Fibroblast of skin of scalp (primary cell): ENCODE measurements at regions not wholly inside any gene's neighbourhood (a gene's known extent, or its start where the extent isn't known, plus 50 kb on each side); places are given as distances from the start of the nearest gene placed in this dataset.

ENCODE experiments used
- DNase-seq: peaks from one replicate; pipeline ENCODE4 v3.0.0-alpha.2; 2013

DNA sequence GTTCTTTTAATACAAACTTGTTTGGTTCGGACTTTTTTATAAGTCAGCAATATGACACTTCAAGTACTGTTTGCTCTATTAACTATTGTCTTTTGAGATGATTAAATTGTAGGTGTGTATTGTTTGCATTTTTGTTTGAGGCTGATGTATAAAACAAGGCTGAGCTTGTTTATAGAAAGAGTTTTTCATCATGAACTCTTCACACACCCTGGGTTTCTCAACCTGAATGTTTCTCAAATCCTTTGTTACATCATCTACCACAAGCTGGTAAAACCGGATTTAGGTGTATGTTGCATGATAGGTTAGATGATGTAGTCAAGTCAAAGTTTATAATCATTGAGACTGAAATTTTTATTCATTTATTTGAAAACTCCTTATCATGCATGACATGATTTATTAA is 335.2 kb upstream of the LRATD1 start:
- DNase-seq: no peak

DNA sequence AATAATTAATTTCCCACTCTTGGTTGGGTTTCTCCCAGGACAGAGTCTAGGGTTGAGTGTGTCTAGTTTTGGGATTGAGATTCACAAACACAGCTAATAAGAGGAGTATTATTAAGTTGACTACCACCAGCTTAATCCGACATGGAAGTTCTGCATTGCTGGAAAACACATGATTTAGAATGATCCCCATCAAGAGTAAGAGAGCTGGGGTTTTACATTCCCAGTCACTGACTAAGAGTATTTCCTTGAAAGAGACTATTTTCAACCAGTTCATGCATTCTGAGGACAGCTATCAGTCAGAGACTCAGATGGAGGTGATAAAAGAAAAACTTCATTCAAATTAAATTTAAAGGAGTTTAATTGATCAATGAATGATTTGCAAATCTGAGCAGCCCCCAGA is 334.6 kb upstream of the LRATD1 start:
- no peak for DNase-seq

DNA sequence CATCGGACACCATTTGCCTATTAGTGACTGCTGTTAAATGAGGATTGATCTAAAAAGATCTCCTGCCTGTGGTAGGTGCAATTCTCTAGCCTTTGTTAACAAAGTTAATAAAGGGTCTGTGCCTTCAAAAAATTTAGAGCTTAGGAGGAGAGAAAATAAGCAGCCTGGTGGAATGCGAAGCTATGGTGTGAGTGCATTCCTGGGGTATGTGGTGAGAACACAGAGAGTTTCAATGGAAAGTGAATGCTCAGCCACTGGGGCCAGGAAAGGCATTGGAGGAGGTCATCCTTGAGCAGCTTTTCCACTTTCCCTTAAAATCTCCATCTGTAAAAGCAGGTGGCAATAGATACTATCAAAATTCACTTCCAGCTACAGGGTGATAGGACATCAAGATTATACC is 331.2 kb upstream of the LRATD1 start:
- DNase-seq: no peak

DNA sequence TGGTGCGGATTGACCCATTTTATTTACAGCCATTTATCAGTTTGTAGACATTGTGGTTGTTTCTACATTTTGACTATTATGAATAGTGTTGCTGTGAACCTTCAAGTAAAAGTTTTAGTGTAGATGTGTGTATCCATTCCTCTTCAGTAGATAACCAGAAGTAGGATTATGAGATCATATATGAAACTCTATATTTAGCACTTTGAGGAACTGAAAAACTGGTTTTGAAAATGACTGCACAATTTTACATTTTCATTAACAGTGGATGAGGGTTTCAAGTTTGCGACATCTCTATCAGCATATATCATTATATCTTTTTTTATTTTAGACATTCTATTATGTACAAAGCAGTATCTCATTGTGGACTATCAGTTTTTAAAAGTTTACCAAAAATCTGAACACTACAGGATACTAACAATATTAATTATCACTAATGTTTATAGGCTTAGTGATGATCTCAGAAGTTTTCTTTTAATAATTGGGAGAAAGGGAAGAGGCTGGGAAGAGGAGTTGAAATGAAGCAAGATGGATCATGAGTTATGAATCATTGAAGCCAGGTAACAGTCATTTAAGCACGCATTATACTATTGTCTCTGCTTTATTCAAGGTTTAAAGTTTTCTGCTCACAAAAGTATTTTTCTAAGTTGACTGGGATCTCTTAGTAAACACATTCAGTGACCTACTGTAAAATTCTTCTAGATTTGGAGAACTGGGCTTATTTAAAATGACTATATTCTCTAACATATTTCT is 329.0 kb upstream of the LRATD1 start:
- no peak for DNase-seq

DNA sequence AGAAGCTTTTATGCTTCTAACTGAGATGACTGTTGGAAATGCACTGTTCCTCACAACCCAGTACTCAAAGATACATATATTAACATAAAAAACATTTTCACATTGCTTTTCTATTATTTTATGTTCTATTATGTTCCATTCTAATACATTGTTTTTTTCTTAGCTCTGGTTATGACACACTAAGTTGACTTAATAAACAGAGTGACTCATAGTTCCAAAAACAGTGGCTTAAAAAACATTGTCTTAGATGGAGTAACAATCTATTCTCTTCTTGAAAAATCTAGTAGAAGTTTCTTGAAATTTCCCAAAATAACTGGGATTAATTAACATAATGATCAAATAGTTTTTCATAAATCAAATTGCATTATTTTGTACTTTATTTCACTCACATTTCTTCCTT is 328.2 kb upstream of the LRATD1 start:
- DNase-seq: no peak

DNA sequence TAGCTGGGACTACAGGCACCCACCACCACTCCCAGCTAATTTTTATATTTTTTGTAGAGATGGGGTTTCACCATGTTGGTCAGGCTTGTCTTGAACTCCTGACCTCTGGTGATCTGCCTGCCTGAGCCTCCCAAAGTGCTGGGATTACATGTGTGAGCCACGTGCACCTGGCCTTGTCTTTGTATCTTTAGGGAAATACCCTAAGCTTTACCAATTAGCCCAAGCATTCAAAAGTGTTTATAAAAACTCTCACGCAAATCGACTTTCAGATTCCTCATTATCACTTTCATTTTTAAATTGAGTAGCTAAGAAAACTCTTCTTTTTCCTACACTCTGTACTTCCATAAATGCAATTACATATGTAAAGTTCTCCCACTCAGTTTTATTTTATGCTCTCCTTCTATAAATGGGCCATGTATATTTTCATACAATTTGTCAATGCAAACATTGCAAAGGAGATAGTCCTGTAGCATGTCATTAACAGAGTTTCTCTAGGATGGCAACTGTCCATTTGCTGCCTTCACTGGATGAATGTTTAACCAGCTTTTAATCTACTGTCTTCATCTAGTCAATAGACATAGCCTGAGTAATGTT is 326.2 kb upstream of the LRATD1 start:
- DNase-seq: no peak

DNA sequence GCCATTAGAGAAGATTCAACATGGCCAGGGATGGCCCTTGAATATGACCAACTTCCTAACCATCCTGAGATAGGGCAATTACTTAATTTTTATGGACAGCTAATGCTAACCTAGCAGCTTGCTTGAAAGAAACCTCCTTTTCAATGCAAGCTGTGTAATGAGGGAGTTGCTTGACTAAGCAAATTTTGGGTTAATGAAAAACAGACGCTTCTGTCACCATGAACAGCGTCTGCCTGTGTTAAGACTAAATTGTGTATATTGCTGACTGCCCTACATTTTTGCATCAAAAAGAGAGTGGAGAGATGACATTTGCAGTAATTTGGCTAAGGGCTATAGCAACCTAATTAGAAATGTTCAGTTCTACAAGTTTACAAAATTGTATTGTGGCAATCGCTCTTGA is 319.2 kb upstream of the LRATD1 start:
- DNase-seq: no peak

DNA sequence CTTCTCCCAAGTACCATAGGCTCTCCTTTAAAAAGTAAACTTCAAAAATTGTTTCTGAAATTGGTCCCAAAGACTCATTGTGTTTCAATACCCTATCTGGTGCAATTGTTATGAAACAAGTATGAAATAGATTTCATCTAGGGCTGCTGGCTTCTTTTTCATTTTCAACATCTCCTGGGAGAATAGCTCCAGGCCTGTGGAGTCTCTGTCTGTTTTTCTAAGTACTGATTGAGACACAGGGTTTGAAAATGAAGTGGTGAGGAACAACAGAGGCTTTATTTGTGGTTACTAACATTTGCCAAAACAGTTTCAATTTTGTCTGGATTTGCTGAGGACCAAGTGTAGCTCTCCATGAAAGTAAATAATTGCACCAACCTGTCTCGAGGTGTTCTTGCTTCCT is 315.9 kb upstream of the LRATD1 start:
- DNase-seq: no peak

DNA sequence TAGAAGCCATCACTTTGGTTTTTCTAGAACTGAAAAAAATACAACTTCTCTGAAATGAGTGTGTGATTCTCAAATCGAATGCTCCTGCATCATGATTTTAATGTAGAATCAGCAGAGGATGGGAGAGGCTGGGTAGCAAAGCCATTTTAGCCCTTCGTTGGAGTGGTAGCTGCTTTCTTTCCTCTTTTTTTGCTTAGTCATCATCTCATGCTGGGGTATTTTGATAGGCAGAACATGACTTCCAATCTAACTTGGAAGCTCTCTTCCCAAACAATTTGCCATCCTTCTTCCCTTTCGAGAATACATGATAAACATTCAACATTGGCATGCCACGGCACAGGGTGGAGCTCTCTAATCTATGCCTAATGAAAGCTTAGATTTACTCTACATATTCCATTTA is 311.2 kb upstream of the LRATD1 start:
- no peak for DNase-seq

DNA sequence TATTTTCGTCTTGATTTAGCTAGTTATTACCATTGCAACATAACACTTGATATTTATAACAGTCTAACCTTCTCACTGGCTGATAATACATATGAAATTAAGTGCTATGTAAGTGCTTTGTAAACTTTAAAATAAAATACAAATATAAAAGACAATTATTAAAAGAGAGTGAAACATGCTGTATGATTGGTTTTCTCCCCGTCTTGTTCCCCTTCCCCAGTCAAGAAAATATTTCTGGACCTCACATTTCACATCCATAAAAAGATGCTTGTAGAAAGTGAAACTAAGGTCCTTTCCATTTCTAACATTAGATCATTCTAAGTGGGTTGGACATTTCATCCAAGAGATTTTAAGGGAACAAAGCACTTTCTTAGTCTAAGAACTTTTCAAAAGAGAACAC is 310.2 kb upstream of the LRATD1 start:
- no peak for DNase-seq

DNA sequence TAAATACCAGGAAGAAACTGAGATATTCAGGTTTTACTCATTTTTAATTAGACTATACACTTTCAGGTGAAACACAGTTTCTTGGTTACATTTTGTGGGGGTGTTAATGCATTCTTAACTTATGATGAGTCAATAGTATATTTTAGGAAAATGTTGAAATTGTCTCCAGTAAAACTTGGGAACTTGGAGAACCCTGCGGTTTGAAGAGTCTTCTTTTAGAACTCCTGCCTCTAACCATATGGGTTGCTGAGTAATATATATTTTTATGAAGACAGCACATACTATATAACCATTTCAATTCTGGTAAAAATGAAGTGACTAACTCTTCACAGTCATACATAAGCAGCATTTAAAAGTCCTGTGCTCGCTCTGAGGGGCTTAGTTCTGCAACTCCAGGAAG is 308.2 kb upstream of the LRATD1 start:
- DNase-seq: peak; percentile 2

DNA sequence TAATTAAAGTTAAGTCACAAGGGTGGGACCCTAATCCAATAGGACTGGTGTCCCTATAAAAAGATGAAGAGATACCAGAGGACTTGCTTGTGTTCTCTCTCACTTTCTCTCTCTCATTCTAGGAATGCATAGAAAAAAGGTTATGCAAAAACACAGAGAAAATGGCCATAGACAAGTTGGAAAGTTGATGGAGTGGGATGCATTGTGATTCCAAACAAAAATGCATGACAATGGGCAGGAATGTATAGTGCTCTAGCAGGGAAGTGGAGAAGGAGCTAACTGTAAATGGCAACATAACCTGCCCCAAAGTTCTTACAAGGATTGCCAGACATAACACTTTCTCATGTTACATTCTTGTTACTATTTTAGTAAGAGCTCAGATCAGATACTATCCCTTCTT is 301.6 kb upstream of the LRATD1 start:
- DNase-seq: no peak

DNA sequence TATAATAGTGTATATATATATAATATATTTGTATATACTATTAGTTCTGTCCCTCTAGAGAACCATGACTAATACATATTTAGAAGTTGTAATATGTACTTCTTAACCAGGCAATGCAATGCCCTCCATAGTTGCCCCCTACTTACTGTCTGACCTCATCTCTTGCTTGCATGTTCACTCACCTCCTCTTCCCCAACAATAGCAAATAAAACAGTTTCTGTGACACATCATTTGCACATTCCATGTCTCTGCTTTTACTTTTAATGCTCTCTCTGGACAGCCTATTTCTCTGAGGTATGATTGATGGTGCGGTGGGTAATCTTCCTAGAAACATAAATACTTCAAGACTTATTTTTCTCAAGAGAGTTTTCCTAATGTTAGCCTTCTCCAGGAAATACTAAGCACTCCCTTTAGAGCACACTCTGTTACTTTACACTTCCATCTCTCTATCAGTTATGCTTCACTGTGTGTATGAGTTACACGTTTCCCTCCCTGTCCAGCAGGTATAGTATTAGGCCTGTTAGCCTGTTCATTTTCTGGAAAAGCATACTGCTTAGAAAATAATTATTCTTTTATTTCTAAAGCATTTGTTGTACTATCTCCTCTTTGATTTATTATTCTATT is 295.6 kb upstream of the LRATD1 start:
- no peak for DNase-seq

DNA sequence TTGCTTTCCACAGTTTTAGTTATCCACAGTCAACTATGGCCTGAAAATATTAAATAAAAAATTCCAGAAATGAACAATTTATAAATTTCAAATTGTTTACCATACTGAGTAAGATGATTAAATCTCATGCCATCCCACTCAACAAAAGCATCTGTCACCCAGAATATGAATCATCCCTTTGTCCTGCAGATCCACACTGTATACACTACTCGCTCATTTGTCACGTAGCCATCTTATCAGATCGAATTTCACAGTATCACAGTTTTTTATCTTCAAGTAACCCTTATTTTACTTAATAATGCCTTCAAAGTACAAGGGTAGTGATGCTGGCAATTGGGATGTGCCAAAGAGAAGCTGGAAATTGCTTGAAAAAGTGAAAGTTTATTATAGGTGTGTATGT is 291.8 kb upstream of the LRATD1 start:
- no peak for DNase-seq

DNA sequence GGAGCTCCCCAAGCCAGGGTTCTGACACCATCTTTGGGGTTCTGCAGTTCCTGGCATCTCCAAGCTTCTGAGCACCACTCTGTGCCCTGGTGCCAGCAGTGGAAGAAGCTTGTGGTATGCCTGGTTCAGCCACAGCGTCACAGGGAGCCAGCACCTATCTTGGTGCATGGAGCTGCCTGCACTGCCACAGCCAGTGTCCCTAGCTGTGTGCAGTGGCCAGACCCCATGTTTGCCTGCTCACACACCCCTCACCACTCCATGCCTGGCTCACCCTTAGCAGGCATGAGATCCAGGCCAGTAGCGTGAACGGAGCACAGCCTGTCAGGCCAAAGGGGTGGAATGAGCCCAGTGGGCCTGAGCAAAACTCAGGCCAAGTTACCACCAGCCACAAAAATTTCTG is 290.2 kb upstream of the LRATD1 start:
- DNase-seq: no peak

DNA sequence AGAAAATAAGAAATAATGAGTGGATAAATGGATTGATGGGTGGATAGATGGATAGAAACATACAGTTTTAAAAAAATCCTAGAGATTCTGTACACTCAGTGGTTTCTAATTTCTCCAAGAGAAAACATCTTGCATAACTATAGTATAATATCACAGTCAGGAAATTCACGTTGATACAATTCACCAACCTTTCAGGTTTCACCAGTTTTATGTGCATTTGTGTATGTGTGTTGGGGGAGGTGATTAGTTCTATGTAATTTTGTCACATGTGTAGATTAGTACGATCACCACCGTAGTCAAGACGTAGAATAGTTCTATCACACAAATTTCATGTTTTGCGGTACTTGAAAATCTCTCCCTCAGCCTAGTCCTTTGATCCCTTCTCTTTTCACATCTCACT is 288.2 kb upstream of the LRATD1 start:
- DNase-seq: no peak

DNA sequence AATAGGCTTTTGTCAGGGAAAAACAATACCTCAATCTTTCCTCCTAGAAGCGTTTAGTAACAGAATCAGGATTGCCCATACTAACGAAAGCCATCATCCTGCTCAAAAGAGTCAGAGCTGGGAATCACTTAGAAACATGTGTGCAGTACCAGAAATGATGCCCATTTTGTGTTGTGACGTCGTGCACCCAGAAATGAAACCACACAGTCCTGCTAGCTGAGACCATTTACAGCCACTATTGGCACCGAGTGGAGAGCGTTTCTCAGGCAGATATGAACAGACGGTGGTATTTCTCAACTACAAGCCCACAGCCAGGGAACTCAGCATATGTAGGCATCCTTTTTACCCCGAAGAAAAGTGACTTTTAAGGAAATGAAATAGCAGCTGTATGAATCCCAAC is 284.3 kb upstream of the LRATD1 start:
- DNase-seq: no peak

DNA sequence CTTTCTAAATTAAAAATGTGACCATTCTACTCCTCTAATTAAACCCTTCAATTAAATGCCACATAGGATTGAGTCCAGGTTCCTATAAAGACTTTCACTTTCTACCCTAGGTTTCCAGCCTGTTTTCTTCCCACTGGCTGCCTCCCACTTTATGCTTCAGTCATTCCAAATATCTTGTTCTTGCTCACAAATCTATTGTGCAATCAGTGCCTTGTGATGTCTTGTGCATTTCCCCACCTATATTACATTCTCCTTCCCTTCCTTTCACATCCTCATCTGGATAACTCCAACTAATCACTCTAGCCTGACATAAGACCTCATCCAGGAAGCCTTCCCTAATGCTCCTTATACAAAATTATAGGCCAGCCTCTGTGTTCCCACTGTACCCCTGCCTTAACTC is 281.7 kb upstream of the LRATD1 start:
- no peak for DNase-seq

DNA sequence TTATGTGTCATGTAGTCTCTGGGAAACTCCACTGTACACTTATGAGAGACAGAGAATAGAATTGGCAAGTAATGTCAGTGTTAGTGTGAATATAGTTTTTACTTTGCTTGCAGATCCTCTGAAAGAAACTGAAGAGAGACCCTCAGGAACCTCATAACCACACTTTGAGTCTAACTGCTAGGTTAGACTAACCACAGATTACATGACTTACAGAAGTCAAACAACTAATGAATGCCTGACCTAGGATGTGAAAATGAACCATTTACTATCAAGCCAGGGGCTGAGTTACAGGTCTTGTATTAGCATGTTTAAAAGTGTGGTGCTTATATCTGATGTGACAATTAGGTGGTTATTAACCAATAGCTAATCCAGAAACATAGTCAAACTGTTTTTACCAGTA is 280.4 kb upstream of the LRATD1 start:
- DNase-seq: no peak

DNA sequence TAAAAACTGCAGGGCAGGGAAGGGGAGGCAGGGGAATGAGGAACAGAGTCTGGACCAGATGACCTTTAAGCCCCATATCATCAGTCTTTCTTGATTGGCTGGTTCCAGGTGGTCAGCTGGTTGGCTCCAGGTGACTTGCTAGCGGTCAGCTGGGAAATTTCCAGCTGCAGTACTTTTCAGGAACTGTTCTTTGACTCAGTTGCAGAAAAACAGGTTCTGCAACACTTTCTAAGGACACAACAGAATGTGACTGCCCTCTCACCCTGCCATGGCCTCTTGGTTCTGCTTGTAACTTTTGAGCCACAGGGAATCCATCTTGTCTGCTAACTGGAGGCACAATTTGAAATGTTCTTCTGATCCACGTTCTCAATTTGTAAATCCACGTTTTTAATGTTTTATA is 278.3 kb upstream of the LRATD1 start:
- DNase-seq: no peak

DNA sequence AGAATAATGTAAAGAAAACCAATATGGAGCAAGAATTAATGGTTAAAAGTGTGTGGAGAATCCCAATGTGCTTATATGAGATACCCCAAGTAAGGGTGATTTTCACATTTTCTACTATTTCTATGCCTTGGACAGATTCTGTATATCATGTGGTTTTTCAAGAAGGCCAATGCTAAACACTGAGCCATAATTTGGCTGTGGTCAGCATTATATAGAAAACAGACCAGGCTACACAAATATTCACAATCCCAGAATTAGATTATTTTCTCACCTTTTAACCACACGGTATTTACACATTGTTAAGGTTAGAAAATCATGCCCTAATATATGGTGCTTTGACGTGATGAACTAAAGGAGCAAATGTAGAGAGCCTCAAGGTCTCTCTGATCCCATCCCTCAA is 277.4 kb upstream of the LRATD1 start:
- DNase-seq: no peak

DNA sequence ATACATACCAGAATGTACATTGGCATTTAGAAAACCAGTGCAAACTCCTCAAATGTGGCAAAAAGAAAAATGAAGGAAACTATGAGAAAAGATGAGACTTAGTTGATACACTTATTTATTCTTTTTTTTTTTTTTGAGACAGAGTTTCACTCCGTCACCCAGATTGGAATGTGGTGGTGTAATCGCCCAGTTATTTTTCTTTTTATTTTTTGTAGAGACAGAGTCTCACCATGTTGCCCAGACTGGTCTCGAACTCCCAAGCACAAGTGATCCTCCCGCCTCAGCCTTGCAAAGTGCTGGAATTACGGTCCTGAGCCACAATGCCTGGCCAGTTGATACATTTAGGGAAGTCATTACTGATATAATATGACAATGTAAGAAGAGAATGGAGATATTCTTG is 274.2 kb upstream of the LRATD1 start:
- DNase-seq: peak; percentile 2

DNA sequence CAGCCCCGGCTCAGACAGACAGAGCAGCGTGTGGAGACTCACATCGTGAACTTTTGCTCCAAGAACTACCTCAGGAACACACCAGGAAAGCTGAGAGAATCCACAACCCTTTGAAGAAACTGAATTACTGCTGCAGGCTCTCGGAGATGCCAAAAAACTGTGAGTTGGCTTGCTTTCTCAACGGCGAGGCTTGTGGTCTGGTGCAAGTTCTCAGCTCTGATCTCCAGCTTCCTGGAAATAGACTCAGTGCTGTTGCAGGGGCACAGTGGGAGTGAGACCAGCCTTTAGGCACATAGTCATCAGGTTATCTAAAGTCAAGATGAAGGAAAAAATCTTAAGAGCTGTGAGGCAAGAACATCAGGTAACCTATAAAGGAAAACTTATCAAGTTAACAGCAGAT is 273.7 kb upstream of the LRATD1 start:
- no peak for DNase-seq

DNA sequence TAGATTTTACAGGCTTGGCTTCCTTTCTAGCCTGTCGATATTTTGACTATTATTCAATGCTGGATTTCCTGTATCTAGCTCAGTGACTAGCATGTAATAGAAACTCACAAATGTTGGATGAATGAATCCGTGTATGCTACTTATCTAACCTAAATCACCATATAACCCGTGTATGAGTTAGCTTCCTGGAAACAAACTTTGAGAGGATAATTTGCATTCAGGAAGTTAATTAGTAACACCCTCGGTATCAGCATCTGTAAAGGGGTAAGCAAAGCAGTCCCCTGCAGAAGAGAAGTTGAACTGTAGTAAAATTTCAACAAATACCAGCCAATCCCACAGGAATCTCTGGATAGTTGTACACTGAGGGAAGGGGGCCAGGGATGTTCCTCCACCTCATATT is 269.4 kb upstream of the LRATD1 start:
- DNase-seq: no peak

DNA sequence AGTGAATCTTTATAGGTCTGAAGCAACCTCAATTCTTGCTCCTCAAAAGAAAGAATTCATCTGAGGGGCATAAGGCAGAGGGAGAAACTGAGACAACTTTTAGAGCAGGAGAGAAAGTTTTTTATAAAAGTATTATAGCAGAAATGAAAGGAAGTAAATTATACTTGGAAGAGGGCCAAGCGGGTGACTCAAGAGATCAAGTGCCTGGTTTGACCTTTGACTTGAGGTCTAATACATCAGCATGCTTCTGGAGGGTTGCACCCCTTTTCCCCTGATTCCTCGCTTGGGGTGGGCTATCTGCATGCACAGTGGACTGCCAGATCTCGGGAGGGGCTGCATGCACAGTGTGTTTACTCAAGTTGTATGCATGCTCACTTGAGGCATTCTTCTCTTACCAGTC is 268.5 kb upstream of the LRATD1 start:
- DNase-seq: no peak
